ENCODE measurements at regions not wholly inside any gene's neighbourhood (a gene's known extent, or its start where the extent isn't known, plus 50 kb on each side); places are given as distances from the start of the nearest gene placed in this dataset.

GRCh38 chr6:155883334-155883731 lies 427.7 kb upstream of the NOX3 start:
- TF ChIP-seq, protein P1, sequence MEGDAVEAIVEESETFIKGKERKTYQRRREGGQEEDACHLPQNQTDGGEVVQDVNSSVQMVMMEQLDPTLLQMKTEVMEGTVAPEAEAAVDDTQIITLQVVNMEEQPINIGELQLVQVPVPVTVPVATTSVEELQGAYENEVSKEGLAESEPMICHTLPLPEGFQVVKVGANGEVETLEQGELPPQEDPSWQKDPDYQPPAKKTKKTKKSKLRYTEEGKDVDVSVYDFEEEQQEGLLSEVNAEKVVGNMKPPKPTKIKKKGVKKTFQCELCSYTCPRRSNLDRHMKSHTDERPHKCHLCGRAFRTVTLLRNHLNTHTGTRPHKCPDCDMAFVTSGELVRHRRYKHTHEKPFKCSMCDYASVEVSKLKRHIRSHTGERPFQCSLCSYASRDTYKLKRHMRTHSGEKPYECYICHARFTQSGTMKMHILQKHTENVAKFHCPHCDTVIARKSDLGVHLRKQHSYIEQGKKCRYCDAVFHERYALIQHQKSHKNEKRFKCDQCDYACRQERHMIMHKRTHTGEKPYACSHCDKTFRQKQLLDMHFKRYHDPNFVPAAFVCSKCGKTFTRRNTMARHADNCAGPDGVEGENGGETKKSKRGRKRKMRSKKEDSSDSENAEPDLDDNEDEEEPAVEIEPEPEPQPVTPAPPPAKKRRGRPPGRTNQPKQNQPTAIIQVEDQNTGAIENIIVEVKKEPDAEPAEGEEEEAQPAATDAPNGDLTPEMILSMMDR (IDR thresholded peaks at IDR 0.05; ENCODE audit: poor library complexity, severe bottlenecking) = no peak
- TF ChIP-seq POLR2AphosphoS5 (IDR thresholded peaks at IDR 0.05) (no peak), EP300 (conservative IDR thresholded peaks at IDR 0.05; ENCODE audit: poor library complexity, severe bottlenecking) (no peak), SMC3 (conservative IDR thresholded peaks at IDR 0.05; ENCODE audit: poor library complexity) (no peak), TAF1 (IDR thresholded peaks at IDR 0.05; ENCODE audit: low read depth) (no peak)

Measured in neural cell (in vitro differentiated cells).